ENCODE measurements at regions not wholly inside any gene's neighbourhood (a gene's known extent, or its start where the extent isn't known, plus 50 kb on each side); places are given as distances from the start of the nearest gene placed in this dataset.
"Not testable (repeated sequence)": the region's sequence is repeated elsewhere in the genome, so short reads cannot be mapped to it uniquely, and the experiment has no call there.

- DNase-seq, result no peak
Measured at GRCh38 chr1:113307771-113308445, 82.4 kb upstream of the MAGI3 start.

- DNase-seq, result not testable (repeated sequence)
Measured at GRCh38 chr1:113312651-113313050, 77.7 kb upstream of the MAGI3 start.

GRCh38 chr1:113314600-113314999 lies 75.7 kb upstream of the MAGI3 start:
- no peak for DNase-seq

- DNase-seq, result no peak
Measured at GRCh38 chr1:113320272-113320671, 70.0 kb upstream of the MAGI3 start.

- no peak for DNase-seq
Measured at GRCh38 chr1:113320972-113321680, 69.2 kb upstream of the MAGI3 start.

- DNase-seq, result no peak
Measured at GRCh38 chr1:113321771-113322387, 68.4 kb upstream of the MAGI3 start.

GRCh38 chr1:113322439-113322838 lies 67.9 kb upstream of the MAGI3 start:
- no peak for DNase-seq

GRCh38 chr1:113325022-113325421 lies 65.3 kb upstream of the MAGI3 start:
- DNase-seq, result no peak

GRCh38 chr1:113326976-113327375 lies 63.3 kb upstream of the MAGI3 start:
- no peak for DNase-seq

GRCh38 chr1:113333056-113333455 lies 57.3 kb upstream of the MAGI3 start:
- no peak for DNase-seq

- DNase-seq, result no peak
Measured at GRCh38 chr1:113340038-113340437, 50.3 kb upstream of the MAGI3 start.
